ENCODE measurements at regions not wholly inside any gene's neighbourhood (a gene's known extent, or its start where the extent isn't known, plus 50 kb on each side); places are given as distances from the start of the nearest gene placed in this dataset.

- Histone ChIP-seq H3K27me3 (ENCODE audit: control insufficient read depth, low read length) (no peaks in the 10 kb centered on the region), H3K27ac (ENCODE audit: low read depth, low read length) (no peak overlapping the region), H3K36me3 (ENCODE audit: control insufficient read depth, low read length) (no peaks in the 10 kb centered on the region), H4K20me1 (ENCODE audit: control insufficient read depth, insufficient read depth, low read depth, low read length) (no peaks in the 10 kb centered on the region), H3K4me2 (ENCODE audit: low read length) (no peak overlapping the region), H3K9me2 (replicated peaks; ENCODE audit: control insufficient read depth, low read length) (no peaks in the 10 kb centered on the region), H3K4me1 (ENCODE audit: control insufficient read depth, low read length) (no peaks in the 10 kb centered on the region), H3F3A (ENCODE audit: control insufficient read depth, insufficient read depth) (no peaks in the 10 kb centered on the region), H3K79me2 (ENCODE audit: control insufficient read depth, low read length) (no peaks in the 10 kb centered on the region), H3K4me3 (ENCODE audit: low read length) (no peak overlapping the region), H3K9me3 (ENCODE audit: control insufficient read depth, insufficient read depth, low read length) (no peaks in the 10 kb centered on the region)
- TF ChIP-seq CTCF (IDR thresholded peaks at IDR 0.05; ENCODE audit: low read depth, low read length, poor library complexity, severe bottlenecking) = no peak
- no peak for TF ChIP-seq EZH2phosphoT487 (IDR thresholded peaks at IDR 0.05; ENCODE audit: borderline replicate concordance, low read length)
These were observed 264.1 kb downstream of the GASK1B start for GRCh38 chr4:157908691-157909090.

GRCh38 chr4:157908031-157908430 is 264.8 kb downstream of the GASK1B start:
- no peaks in the 10 kb centered on the region for H3K9me3 ChIP-seq (ENCODE audit: control insufficient read depth, insufficient read depth, low read length)
- H3K36me3 ChIP-seq (ENCODE audit: control insufficient read depth, low read length) = no peaks in the 10 kb centered on the region
- H3K4me1 ChIP-seq (ENCODE audit: control insufficient read depth, low read length) = no peaks in the 10 kb centered on the region
- no peaks in the 10 kb centered on the region for H3K79me2 ChIP-seq (ENCODE audit: control insufficient read depth, low read length)
- no peak overlapping the region for H3K4me2 ChIP-seq (ENCODE audit: low read length)
- no peak overlapping the region for H3K27ac ChIP-seq (ENCODE audit: low read depth, low read length)
- H3K27me3 ChIP-seq (ENCODE audit: control insufficient read depth, low read length) = no peaks in the 10 kb centered on the region
- H3K9me2 ChIP-seq (replicated peaks; ENCODE audit: control insufficient read depth, low read length) = no peaks in the 10 kb centered on the region
- H4K20me1 ChIP-seq (ENCODE audit: control insufficient read depth, insufficient read depth, low read depth, low read length) = no peaks in the 10 kb centered on the region
- H3K4me3 ChIP-seq (ENCODE audit: low read length) = no peak overlapping the region
- TF ChIP-seq CTCF (IDR thresholded peaks at IDR 0.05; ENCODE audit: low read depth, low read length, poor library complexity, severe bottlenecking) (no peak), EZH2phosphoT487 (IDR thresholded peaks at IDR 0.05; ENCODE audit: borderline replicate concordance, low read length) (no peak)
- H3F3A ChIP-seq (ENCODE audit: control insufficient read depth, insufficient read depth) = no peaks in the 10 kb centered on the region

- H3K27ac ChIP-seq (ENCODE audit: low read depth, low read length) = no peak overlapping the region
- H3K27me3 ChIP-seq (ENCODE audit: control insufficient read depth, low read length) = no peaks in the 10 kb centered on the region
- H3K36me3 ChIP-seq (ENCODE audit: control insufficient read depth, low read length) = no peaks in the 10 kb centered on the region
- H3K79me2 ChIP-seq (ENCODE audit: control insufficient read depth, low read length) = no peaks in the 10 kb centered on the region
- H3F3A ChIP-seq (ENCODE audit: control insufficient read depth, insufficient read depth) = no peaks in the 10 kb centered on the region
- no peaks in the 10 kb centered on the region for H3K4me1 ChIP-seq (ENCODE audit: control insufficient read depth, low read length)
- no peak overlapping the region for H3K4me3 ChIP-seq (ENCODE audit: low read length)
- no peaks in the 10 kb centered on the region for H3K9me3 ChIP-seq (ENCODE audit: control insufficient read depth, insufficient read depth, low read length)
- H3K4me2 ChIP-seq (ENCODE audit: low read length) = no peak overlapping the region
- H3K9me2 ChIP-seq (replicated peaks; ENCODE audit: control insufficient read depth, low read length) = no peaks in the 10 kb centered on the region
- TF ChIP-seq EZH2phosphoT487 (IDR thresholded peaks at IDR 0.05; ENCODE audit: borderline replicate concordance, low read length) (no peak), CTCF (IDR thresholded peaks at IDR 0.05; ENCODE audit: low read depth, low read length, poor library complexity, severe bottlenecking) (no peak)
- no peaks in the 10 kb centered on the region for H4K20me1 ChIP-seq (ENCODE audit: control insufficient read depth, insufficient read depth, low read depth, low read length)
These were observed 265.4 kb downstream of the GASK1B start for GRCh38 chr4:157907226-157907946.

Data from DOHH2 (cell line).